ENCODE measurements at regions not wholly inside any gene's neighbourhood (a gene's known extent, or its start where the extent isn't known, plus 50 kb on each side); places are given as distances from the start of the nearest gene placed in this dataset.
"Not testable (repeated sequence)": the region's sequence is repeated elsewhere in the genome, so short reads cannot be mapped to it uniquely, and the experiment has no call there.

DNA sequence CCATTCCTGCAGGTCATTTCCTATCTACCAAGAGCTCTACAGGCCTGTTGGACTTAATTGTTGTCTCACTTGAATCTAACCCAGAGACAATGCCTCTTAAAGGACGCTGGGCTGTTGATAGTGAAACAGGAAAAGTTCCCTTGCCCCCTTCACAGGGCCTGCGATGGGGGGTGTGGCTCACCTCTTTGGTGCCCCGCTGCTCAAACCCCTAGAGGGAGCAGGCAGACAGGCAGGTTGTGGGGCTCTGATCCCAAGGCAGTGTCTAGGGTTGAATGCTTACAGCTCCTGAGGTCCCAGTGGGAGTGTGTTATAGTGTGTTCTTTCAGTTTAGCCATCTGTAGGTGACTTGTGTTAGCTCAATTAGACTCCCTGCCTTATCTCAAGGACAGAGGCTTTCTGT lies 68.0 kb downstream of the OTOR start:
- whole genome bisulfite sequencing, 3 donors = 35 to 60% (median 50%) methylated on average over 3 of the region's 3 CpGs
- no peak for FAIRE-seq

DNA sequence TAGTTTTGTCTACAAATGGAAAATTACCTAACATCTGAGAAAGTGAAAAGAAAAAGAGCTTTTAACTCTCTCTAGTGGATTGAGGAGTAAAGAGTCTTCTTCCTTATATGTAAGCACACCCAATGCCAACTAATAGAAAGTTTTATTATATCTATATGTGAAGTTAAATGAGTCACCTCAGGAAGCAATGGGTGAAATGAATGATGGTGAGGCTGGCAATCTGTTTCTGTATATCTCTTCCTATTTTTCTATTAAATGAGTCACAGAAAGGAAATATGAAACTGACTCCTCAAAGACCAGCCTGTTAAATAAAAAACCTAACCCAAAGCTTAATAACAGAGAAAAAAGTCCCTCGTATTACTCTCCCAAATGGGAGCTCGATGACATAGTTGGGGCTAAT lies 71.3 kb downstream of the OTOR start:
- H3K27me3 ChIP-seq (ENCODE audit: control insufficient read depth in 3 of 3, insufficient read depth in 3 of 3, low read length in 3 of 3) = peaks cover 0 to 6% (median 0%) of the 10 kb centered on the region in 3 donors
- no peaks in the 10 kb centered on the region for H3K4me1 ChIP-seq (ENCODE audit: control insufficient read depth in 3 of 3, insufficient read depth in 2 of 3, low read depth in 1 of 3, low read length in 2 of 3)
- no peaks in the 10 kb centered on the region for H3K36me3 ChIP-seq (ENCODE audit: control insufficient read depth in 3 of 3, insufficient read depth in 2 of 3, low read depth in 1 of 3, low read length in 3 of 3)
- WGBS, 3 donors = 62 to 86% (median 78%) methylated on average over 2 of the region's 2 CpGs
- FAIRE-seq = no peak
- no peak overlapping the region for H3K4me3 ChIP-seq (ENCODE audit: low read depth in 1 of 3, low read length in 3 of 3)
- no peaks in the 10 kb centered on the region for H3K9me3 ChIP-seq (ENCODE audit: control insufficient read depth in 2 of 2, insufficient read depth in 1 of 2, low read depth in 1 of 2, low read length in 1 of 2)
- no peak for DNase-seq
- H3K27ac ChIP-seq (ENCODE audit: low read depth in 1 of 3, low read length in 2 of 3) = no peak overlapping the region

More for the DNA sequence above, 68.0 kb downstream of the OTOR start:
- peaks cover 0 to 10% (median 0%) of the 10 kb centered on the region in 3 donors for H3K27me3 ChIP-seq (ENCODE audit: control insufficient read depth in 3 of 3, insufficient read depth in 3 of 3, low read length in 3 of 3)
- H3K27ac ChIP-seq (ENCODE audit: low read depth in 1 of 3, low read length in 2 of 3) = no peak overlapping the region
- no peaks in the 10 kb centered on the region for H3K9me3 ChIP-seq (ENCODE audit: control insufficient read depth in 2 of 2, insufficient read depth in 1 of 2, low read depth in 1 of 2, low read length in 1 of 2)
- no peak overlapping the region for H3K4me3 ChIP-seq (ENCODE audit: low read depth in 1 of 3, low read length in 3 of 3)
- no peaks in the 10 kb centered on the region for H3K4me1 ChIP-seq (ENCODE audit: control insufficient read depth in 3 of 3, insufficient read depth in 2 of 3, low read depth in 1 of 3, low read length in 2 of 3)
- DNase-seq = no peak
- no peaks in the 10 kb centered on the region for H3K36me3 ChIP-seq (ENCODE audit: control insufficient read depth in 3 of 3, insufficient read depth in 2 of 3, low read depth in 1 of 3, low read length in 3 of 3)

DNA sequence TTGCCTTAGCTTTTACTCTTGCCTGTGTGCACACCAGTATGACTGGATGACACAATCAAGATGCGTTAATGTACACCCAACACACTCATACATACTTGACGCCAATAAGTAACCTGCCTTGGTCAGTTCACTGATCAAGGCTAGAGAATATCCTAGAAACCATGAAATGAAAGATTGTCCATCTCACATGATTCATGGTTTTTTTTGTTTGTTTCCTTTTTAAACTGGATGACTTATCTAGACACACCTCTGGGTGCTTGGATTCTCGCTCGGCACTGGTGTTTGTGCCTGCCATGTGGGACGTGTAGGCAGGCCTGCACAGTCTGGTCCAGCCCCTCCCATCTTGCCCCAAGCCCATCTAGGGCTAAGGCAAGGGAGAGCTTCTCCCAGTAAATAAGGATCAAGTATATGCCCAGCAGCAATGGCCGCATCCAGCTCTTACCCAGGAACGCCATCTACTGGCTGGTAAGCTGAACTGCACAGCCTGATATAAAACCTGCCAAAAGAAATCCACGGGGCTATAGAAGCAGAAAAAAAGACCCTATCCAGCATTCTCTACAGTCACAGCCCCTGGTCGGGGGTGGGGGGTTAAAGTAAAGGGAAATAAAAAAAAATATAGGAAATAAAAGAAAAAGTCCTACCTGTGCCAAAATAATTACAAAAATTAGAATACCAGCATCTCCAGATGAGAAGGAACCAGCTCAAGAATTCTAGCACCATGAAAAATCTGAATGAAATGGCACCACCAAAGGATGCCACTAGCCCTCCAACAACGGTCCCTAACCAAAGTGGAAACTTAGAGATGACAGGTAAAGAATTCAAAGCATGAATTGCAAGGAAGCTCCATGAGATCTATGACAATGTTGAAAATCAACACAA lies 73.3 kb downstream of the OTOR start:
- 44 to 50% (median 47%) methylated on average over 10 of the region's 10 CpGs for WGBS, 3 donors
- H3K27ac ChIP-seq (ENCODE audit: low read depth in 1 of 3, low read length in 2 of 3) = no peak overlapping the region
- H3K9me3 ChIP-seq (ENCODE audit: control insufficient read depth in 2 of 2, insufficient read depth in 1 of 2, low read depth in 1 of 2, low read length in 1 of 2) = no peaks in the 10 kb centered on the region
- no peaks in the 10 kb centered on the region for H3K36me3 ChIP-seq (ENCODE audit: control insufficient read depth in 3 of 3, insufficient read depth in 2 of 3, low read depth in 1 of 3, low read length in 3 of 3)
- no peak for FAIRE-seq
- DNase-seq = peak; percentile 28 to 30
- peaks cover 0 to 2% (median 0%) of the 10 kb centered on the region in 3 donors for H3K27me3 ChIP-seq (ENCODE audit: control insufficient read depth in 3 of 3, insufficient read depth in 3 of 3, low read length in 3 of 3)
- no peak overlapping the region for H3K4me3 ChIP-seq (ENCODE audit: low read depth in 1 of 3, low read length in 3 of 3)
- H3K4me1 ChIP-seq (ENCODE audit: control insufficient read depth in 3 of 3, insufficient read depth in 2 of 3, low read depth in 1 of 3, low read length in 2 of 3) = no peaks in the 10 kb centered on the region

DNA sequence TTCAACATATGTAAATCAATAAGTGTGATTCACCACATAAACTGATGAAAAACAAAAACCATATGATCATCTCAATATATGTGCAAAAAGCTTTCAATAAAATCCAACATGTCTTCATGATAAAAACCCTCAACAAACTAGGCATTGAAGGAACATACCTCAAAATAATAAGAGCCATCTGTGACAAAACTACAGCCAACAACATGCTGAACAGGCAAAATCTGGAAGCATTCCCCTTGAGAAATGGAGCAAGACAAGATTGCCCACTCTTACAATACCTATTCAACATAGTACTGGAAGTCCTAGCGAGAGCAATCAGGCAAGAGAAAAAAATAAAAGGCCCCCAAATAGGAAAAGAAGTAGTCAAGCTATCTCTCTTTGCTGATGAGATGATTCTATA lies 76.5 kb downstream of the OTOR start:
- H3K9me3 ChIP-seq (ENCODE audit: control insufficient read depth in 2 of 2, insufficient read depth in 1 of 2, low read depth in 1 of 2, low read length in 1 of 2) = no peaks in the 10 kb centered on the region
- no peak overlapping the region for H3K4me3 ChIP-seq (ENCODE audit: low read depth in 1 of 3, low read length in 3 of 3)
- H3K36me3 ChIP-seq (ENCODE audit: control insufficient read depth in 3 of 3, insufficient read depth in 2 of 3, low read depth in 1 of 3, low read length in 3 of 3) = no peaks in the 10 kb centered on the region
- 78 to 88% (median 80%) methylated on average over 1 of the region's 1 CpG for WGBS, 3 donors
- H3K27me3 ChIP-seq (ENCODE audit: control insufficient read depth in 3 of 3, insufficient read depth in 3 of 3, low read length in 3 of 3) = no peaks in the 10 kb centered on the region
- no peak overlapping the region for H3K27ac ChIP-seq (ENCODE audit: low read depth in 1 of 3, low read length in 2 of 3)
- DNase-seq (no peak), FAIRE-seq (no peak)
- no peaks in the 10 kb centered on the region for H3K4me1 ChIP-seq (ENCODE audit: control insufficient read depth in 3 of 3, insufficient read depth in 2 of 3, low read depth in 1 of 3, low read length in 2 of 3)

DNA sequence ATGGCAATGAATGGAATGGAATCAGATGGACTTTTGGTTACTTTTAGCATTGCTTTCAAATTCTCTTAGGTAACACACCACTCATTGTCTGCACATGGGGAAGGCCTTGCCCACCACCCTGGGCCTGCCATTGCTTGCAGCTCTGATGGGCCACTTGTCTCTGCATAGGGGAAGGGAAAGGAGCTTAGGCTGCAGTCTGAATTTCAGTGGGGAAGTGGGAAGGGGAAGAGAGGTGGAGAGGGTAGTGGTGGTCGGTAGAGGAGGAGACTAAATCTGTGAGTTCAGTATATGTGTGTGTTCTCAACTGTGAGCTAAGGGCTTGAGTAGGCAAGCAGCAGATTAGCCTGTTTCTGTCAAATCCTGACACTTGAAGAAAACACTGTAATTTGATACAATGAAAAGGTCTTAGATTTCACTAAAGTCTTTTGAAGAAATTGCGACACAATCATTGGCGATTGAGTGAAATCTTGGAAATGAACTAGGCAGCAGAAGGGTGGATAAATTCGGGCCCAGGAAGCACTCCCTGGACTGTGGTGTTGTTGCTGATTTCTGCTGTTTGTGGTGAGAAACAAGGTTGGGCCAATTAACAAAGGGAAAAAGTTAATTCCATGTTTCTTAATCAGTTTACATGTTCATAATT lies 80.6 kb downstream of the OTOR start:
- no peaks in the 10 kb centered on the region for H3K36me3 ChIP-seq (ENCODE audit: control insufficient read depth in 3 of 3, insufficient read depth in 2 of 3, low read depth in 1 of 3, low read length in 3 of 3)
- H3K9me3 ChIP-seq (ENCODE audit: control insufficient read depth in 2 of 2, insufficient read depth in 1 of 2, low read depth in 1 of 2, low read length in 1 of 2) = no peaks in the 10 kb centered on the region
- no peak for DNase-seq
- FAIRE-seq = no peak
- no peaks in the 10 kb centered on the region for H3K4me1 ChIP-seq (ENCODE audit: control insufficient read depth in 3 of 3, insufficient read depth in 2 of 3, low read depth in 1 of 3, low read length in 2 of 3)
- H3K27ac ChIP-seq (ENCODE audit: low read depth in 1 of 3, low read length in 2 of 3) = no peak overlapping the region
- 68 to 77% (median 76%) methylated on average over 4 of the region's 4 CpGs for WGBS, 3 donors
- no peak overlapping the region for H3K4me3 ChIP-seq (ENCODE audit: low read depth in 1 of 3, low read length in 3 of 3)
- H3K27me3 ChIP-seq (ENCODE audit: control insufficient read depth in 3 of 3, insufficient read depth in 3 of 3, low read length in 3 of 3) = no peaks in the 10 kb centered on the region

GRCh38 chr20:16835690-16836089 lies 87.5 kb downstream of the OTOR start:
- not testable (repeated sequence) for H3K4me1 ChIP-seq (ENCODE audit: control insufficient read depth in 3 of 3, insufficient read depth in 2 of 3, low read depth in 1 of 3, low read length in 2 of 3); FAIRE-seq; DNase-seq; H3K36me3 ChIP-seq (ENCODE audit: control insufficient read depth in 3 of 3, insufficient read depth in 2 of 3, low read depth in 1 of 3, low read length in 3 of 3); H3K27me3 ChIP-seq (ENCODE audit: control insufficient read depth in 3 of 3, insufficient read depth in 3 of 3, low read length in 3 of 3); H3K27ac ChIP-seq (ENCODE audit: low read depth in 1 of 3, low read length in 2 of 3); H3K4me3 ChIP-seq (ENCODE audit: low read depth in 1 of 3, low read length in 3 of 3); H3K9me3 ChIP-seq (ENCODE audit: control insufficient read depth in 2 of 2, insufficient read depth in 1 of 2, low read depth in 1 of 2, low read length in 1 of 2)

GRCh38 chr20:16842486-16843120 lies 94.4 kb downstream of the OTOR start:
- FAIRE-seq = no peak
- Histone ChIP-seq H3K4me3 (ENCODE audit: low read depth in 1 of 3, low read length in 3 of 3) (no peak overlapping the region), H3K36me3 (ENCODE audit: control insufficient read depth in 3 of 3, insufficient read depth in 2 of 3, low read depth in 1 of 3, low read length in 3 of 3) (no peaks in the 10 kb centered on the region), H3K9me3 (ENCODE audit: control insufficient read depth in 2 of 2, insufficient read depth in 1 of 2, low read depth in 1 of 2, low read length in 1 of 2) (no peaks in the 10 kb centered on the region), H3K27ac (ENCODE audit: low read depth in 1 of 3, low read length in 2 of 3) (no peak overlapping the region), H3K27me3 (ENCODE audit: control insufficient read depth in 3 of 3, insufficient read depth in 3 of 3, low read length in 3 of 3) (no peaks in the 10 kb centered on the region), H3K4me1 (ENCODE audit: control insufficient read depth in 3 of 3, insufficient read depth in 2 of 3, low read depth in 1 of 3, low read length in 2 of 3) (no peaks in the 10 kb centered on the region)
- WGBS, 3 donors = 64 to 75% (median 69%) methylated on average over 2 of the region's 2 CpGs
- DNase-seq = no peak

DNA sequence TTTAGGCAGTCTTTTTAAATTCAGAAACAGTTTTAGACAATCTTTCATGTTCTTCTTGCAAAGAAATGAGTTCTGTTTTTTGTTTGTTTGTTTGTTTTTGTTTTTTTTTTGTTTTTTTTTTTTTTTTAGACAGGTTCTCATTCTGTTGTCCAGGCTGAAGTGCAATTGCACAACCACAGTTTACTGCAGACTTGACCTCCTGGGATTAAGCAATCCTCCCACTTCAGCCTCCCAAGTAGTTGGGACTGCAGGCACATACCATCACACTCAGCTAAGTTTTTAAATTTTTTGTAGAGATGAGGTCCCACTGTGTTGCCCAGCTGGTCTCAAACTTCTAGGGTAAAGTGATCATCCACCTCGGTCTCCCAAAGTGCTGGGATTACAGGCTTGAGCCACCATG lies 96.2 kb downstream of the OTOR start:
- whole genome bisulfite sequencing, 3 donors = 85 to 96% (median 90%) methylated on average over 1 of the region's 1 CpG
- H3K9me3 ChIP-seq (ENCODE audit: control insufficient read depth in 2 of 2, insufficient read depth in 1 of 2, low read depth in 1 of 2, low read length in 1 of 2) = no peaks in the 10 kb centered on the region
- H3K27me3 ChIP-seq (ENCODE audit: control insufficient read depth in 3 of 3, insufficient read depth in 3 of 3, low read length in 3 of 3) = no peaks in the 10 kb centered on the region
- no peaks in the 10 kb centered on the region for H3K4me1 ChIP-seq (ENCODE audit: control insufficient read depth in 3 of 3, insufficient read depth in 2 of 3, low read depth in 1 of 3, low read length in 2 of 3)
- no peak overlapping the region for H3K27ac ChIP-seq (ENCODE audit: low read depth in 1 of 3, low read length in 2 of 3)
- H3K4me3 ChIP-seq (ENCODE audit: low read depth in 1 of 3, low read length in 3 of 3) = no peak overlapping the region
- DNase-seq (no peak), FAIRE-seq (no peak)
- H3K36me3 ChIP-seq (ENCODE audit: control insufficient read depth in 3 of 3, insufficient read depth in 2 of 3, low read depth in 1 of 3, low read length in 3 of 3) = no peaks in the 10 kb centered on the region

Data from small intestine (tissue), 7 donors.